Keratinocyte (primary cell): ENCODE measurements at regions not wholly inside any gene's neighbourhood (a gene's known extent, or its start where the extent isn't known, plus 50 kb on each side); places are given as distances from the start of the nearest gene placed in this dataset.

Experiments
- DNase-seq: peaks from one replicate; pipeline ENCODE4 v3.0.0-alpha.2; 2011; ENCODE audit warnings: low read depth, missing footprints, low spot score
- FAIRE-seq: peaks from 2 replicates; lab custom pipeline; 2011; peaks lifted over from hg19 to GRCh38; lab: Jason Lieb, UNC
- H2AFZ ChIP-seq: 2 replicates; pipeline ENCODE4 v1.6.0; 2012; ENCODE audit warnings: low read length, control low read depth, inconsistent platforms; ENCODE audit not compliant: control insufficient read depth
- H3K27ac ChIP-seq: 2 replicates; pipeline ENCODE4 v1.5.1; 2011; ENCODE audit warnings: low read length; ENCODE audit not compliant: control insufficient read depth, insufficient read depth
- H3K27me3 ChIP-seq: 3 replicates; pipeline ENCODE4 v1.6.0; 2011; ENCODE audit warnings: low read length; ENCODE audit not compliant: control insufficient read depth, insufficient read depth; ENCODE audit errors: extremely low read depth
- H3K36me3 ChIP-seq, 2 experiments: 2 replicates in 1 of 2; 3 replicates in 1 of 2; pipeline ENCODE4 v1.5.1; 2011; ENCODE audit warnings: low read length in 2 of 2, mild to moderate bottlenecking in 1 of 2; ENCODE audit not compliant: control insufficient read depth in 2 of 2, insufficient read depth in 2 of 2; ENCODE audit errors: extremely low read depth in 1 of 2
- H3K4me1 ChIP-seq: 3 replicates; pipeline ENCODE4 v1.5.1; 2011; ENCODE audit warnings: low read length; ENCODE audit not compliant: control insufficient read depth, insufficient read depth; ENCODE audit errors: extremely low read depth
- H3K4me2 ChIP-seq: 3 replicates; pipeline ENCODE4 v1.6.0; 2011; ENCODE audit warnings: low read depth, low read length; ENCODE audit not compliant: control insufficient read depth, insufficient read depth; ENCODE audit errors: extremely low read depth
- H3K4me3 ChIP-seq, 3 experiments: fragments of 200-600 bp in 1 of 3; sonication (generic) in 1 of 3; 2 replicates in 2 of 3; 3 replicates in 1 of 3; pipeline ENCODE4 v1.5.1; 2011 to 2016; ENCODE audit warnings: low read length in 3 of 3, mild to moderate bottlenecking in 3 of 3, control low read depth in 2 of 3, inconsistent platforms in 1 of 3, low read depth in 1 of 3, mixed read lengths in 1 of 3, mixed run types in 1 of 3, moderate library complexity in 1 of 3; ENCODE audit not compliant: control insufficient read depth in 2 of 3, insufficient read depth in 2 of 3; ENCODE audit errors: extremely low read depth in 1 of 3
- H3K79me2 ChIP-seq: 2 replicates; pipeline ENCODE4 v1.6.0; 2012; ENCODE audit warnings: low read length; ENCODE audit not compliant: control insufficient read depth, insufficient read depth
- H3K9ac ChIP-seq: 3 replicates; pipeline ENCODE4 v1.6.0; 2011; ENCODE audit warnings: low read length; ENCODE audit not compliant: control insufficient read depth, insufficient read depth; ENCODE audit errors: extremely low read depth
- H3K9me1 ChIP-seq: 3 replicates; pipeline ENCODE4 v1.6.0; 2011; ENCODE audit warnings: low read length; ENCODE audit not compliant: control insufficient read depth, insufficient read depth; ENCODE audit errors: extremely low read depth
- H3K9me3 ChIP-seq: 2 replicates; pipeline ENCODE4 v1.5.1; 2012; ENCODE audit warnings: low read depth, low read length; ENCODE audit not compliant: control insufficient read depth
- H4K20me1 ChIP-seq: 3 replicates; pipeline ENCODE4 v1.6.0; 2011; ENCODE audit warnings: low read length; ENCODE audit not compliant: control insufficient read depth, insufficient read depth; ENCODE audit errors: extremely low read depth
- EZH2 ChIP-seq: IDR thresholded peaks from one replicate; pipeline ENCODE4 v1.6.1; 2012; ENCODE audit warnings: inconsistent platforms, mild to moderate bottlenecking, low read length, moderate library complexity
- dilution Hi-C: fragments of 300-500 bp; cut with MboI; formaldehyde crosslinking; loops from one replicate; pipeline ENCODE4 v1.7.0; 2020; ENCODE audit warnings: low sequenced_read_pairs; ENCODE audit not compliant: extremely low pct_ligation_motif_present
- TF ChIP-seq, protein P1 (sequence below), 3 experiments: IDR thresholded peaks in 1 of 3; conservative IDR thresholded peaks in 1 of 3; optimal IDR thresholded peaks in 1 of 3; 2 replicates in 2 of 3; 3 replicates in 1 of 3; pipeline versions ENCODE3 to v1.5.1; 2011; ENCODE audit warnings: low read length in 3 of 3, mild to moderate bottlenecking in 3 of 3, moderate library complexity in 2 of 3, control low read depth in 1 of 3, inconsistent platforms in 1 of 3; ENCODE audit not compliant: insufficient read depth in 2 of 3; ENCODE audit errors: extremely low read depth in 1 of 3

DNA sequence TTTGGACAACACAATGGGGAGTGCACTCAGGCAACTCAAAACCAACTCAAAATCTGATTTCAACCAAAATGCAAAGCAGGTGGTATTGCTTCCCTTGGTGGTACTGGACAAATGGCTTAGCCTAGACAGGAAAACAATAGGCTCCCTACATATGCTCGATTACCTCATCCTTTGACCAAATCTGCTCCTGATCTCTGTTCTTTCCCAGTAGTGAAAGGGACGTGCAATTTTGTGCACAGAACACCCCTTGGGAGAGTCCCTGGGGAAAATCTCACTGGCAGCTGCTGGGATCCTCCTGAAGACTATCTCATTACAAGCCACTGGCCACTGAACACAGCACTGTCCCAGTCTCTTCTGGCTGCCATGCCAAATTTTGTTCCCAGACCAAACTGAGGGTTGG lies 149.2 kb upstream of the VSTM2A start:
- FAIRE-seq (no peak), DNase-seq (no peak)
- Histone ChIP-seq H3K9ac (no peak overlapping the region), H4K20me1 (no peaks in the 10 kb centered on the region), H3K9me1 (no peaks in the 10 kb centered on the region), H3K4me1 (no peaks in the 10 kb centered on the region), H3K4me2 (no peak overlapping the region), H3K36me3 (no peaks in the 10 kb centered on the region), H3K27me3 (no peaks in the 10 kb centered on the region), H3K9me3 (no peaks in the 10 kb centered on the region), H3K79me2 (no peaks in the 10 kb centered on the region), H3K27ac (no peak overlapping the region), H3K4me3 (no peak overlapping the region), H2AFZ (no peak overlapping the region)
- TF ChIP-seq, protein P1, sequence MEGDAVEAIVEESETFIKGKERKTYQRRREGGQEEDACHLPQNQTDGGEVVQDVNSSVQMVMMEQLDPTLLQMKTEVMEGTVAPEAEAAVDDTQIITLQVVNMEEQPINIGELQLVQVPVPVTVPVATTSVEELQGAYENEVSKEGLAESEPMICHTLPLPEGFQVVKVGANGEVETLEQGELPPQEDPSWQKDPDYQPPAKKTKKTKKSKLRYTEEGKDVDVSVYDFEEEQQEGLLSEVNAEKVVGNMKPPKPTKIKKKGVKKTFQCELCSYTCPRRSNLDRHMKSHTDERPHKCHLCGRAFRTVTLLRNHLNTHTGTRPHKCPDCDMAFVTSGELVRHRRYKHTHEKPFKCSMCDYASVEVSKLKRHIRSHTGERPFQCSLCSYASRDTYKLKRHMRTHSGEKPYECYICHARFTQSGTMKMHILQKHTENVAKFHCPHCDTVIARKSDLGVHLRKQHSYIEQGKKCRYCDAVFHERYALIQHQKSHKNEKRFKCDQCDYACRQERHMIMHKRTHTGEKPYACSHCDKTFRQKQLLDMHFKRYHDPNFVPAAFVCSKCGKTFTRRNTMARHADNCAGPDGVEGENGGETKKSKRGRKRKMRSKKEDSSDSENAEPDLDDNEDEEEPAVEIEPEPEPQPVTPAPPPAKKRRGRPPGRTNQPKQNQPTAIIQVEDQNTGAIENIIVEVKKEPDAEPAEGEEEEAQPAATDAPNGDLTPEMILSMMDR (optimal IDR thresholded peaks at IDR 0.05 in 1 of 3, IDR thresholded peaks at IDR 0.05 in 1 of 3, conservative IDR thresholded peaks at IDR 0.05 in 1 of 3; ENCODE audit: extremely low read depth in 1 of 3, insufficient read depth in 2 of 3, low read length in 3 of 3), result no peak
- TF ChIP-seq EZH2, result no peak
- dilution Hi-C loops, result no loop called here

DNA sequence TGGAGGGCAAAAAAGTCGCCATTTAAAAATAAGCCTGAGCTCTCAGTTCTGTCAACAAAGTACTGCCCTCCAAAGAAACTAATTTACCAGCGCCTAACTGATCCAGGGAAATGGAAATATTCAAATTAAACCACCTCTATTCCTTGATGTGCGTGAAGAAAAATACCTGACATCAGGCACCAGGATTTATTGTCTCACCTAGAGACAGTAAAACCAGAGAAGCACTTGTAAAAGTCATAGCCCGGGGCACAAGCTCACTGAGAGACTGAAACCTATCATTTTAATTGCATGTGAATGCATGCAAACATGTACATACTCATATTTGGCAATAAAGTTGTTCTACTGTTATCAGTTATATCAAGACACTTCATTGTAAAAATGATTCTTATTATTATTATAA lies 147.3 kb upstream of the VSTM2A start:
- dilution Hi-C loops, result no loop called here
- no peak overlapping the region for H3K4me2 ChIP-seq

More for the DNA sequence above, 147.3 kb upstream of the VSTM2A start:
- no peaks in the 10 kb centered on the region for H4K20me1 ChIP-seq
- no peaks in the 10 kb centered on the region for H3K9me3 ChIP-seq
- no peaks in the 10 kb centered on the region for H3K79me2 ChIP-seq
- H3K27ac ChIP-seq, result no peak overlapping the region
- FAIRE-seq (no peak), DNase-seq (peak; percentile 5)
- no peaks in the 10 kb centered on the region for H3K36me3 ChIP-seq
- H3K9me1 ChIP-seq, result no peaks in the 10 kb centered on the region
- H3K27me3 ChIP-seq, result no peaks in the 10 kb centered on the region
- no peak for TF ChIP-seq EZH2
- TF ChIP-seq, protein P1 (optimal IDR thresholded peaks at IDR 0.05 in 1 of 3, IDR thresholded peaks at IDR 0.05 in 1 of 3, conservative IDR thresholded peaks at IDR 0.05 in 1 of 3; ENCODE audit: extremely low read depth in 1 of 3, insufficient read depth in 2 of 3, low read length in 3 of 3), result no peak
- no peak overlapping the region for H3K4me3 ChIP-seq
- H2AFZ ChIP-seq, result peak overlapping the region; percentile 40
- no peaks in the 10 kb centered on the region for H3K4me1 ChIP-seq
- no peak overlapping the region for H3K9ac ChIP-seq
